MV-4-11 (cell line): ENCODE measurements at regions not wholly inside any gene's neighbourhood (a gene's known extent, or its start where the extent isn't known, plus 50 kb on each side); places are given as distances from the start of the nearest gene placed in this dataset.
"Not testable (repeated sequence)": the region's sequence is repeated elsewhere in the genome, so short reads cannot be mapped to it uniquely, and the experiment has no call there.

ENCODE experiments used
- DNase-seq: peaks from one replicate; lab custom pipeline; 2025; lab: John Stamatoyannopoulos, UW

DNA sequence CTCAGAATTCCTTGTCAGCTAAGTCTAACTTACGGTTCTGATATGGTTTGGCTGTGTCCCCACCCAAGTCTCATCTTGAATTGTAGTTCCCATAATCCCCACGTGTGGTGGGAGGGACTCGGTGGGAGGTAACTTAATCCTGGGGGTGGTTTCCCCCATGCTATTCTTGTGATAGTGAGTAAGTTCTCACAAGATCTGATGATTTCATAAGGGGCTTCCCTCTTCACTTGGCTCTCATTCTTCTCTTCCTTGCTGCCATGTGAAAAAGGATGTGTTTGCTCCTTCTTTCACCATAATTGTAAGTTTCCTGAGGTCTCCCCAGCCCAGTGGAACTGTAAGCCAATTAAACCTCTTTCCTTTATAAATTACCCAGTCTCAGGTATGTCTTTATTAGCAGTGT lies 163.0 kb downstream of the PMAIP1 start:
- DNase-seq = not testable (repeated sequence)

DNA sequence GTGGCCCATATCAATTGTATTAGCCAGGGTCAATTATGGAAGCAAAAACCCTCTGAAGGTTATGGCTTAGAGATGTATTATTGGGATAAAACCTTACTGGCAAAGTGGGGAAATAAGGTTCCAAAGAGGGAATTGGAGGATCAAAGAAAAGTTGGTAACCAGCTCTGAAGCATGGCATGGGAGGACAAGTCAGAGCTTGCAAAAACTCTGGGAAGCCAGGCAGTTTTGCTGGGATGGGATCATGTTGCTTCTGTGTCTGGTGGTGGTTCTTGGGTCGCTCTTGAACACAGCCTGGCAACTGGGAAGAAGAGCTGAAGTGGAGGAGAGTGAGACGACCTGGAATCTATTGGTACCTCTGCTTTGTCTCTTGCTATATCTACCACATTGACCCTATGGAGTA lies 162.6 kb downstream of the PMAIP1 start:
- no peak for DNase-seq

DNA sequence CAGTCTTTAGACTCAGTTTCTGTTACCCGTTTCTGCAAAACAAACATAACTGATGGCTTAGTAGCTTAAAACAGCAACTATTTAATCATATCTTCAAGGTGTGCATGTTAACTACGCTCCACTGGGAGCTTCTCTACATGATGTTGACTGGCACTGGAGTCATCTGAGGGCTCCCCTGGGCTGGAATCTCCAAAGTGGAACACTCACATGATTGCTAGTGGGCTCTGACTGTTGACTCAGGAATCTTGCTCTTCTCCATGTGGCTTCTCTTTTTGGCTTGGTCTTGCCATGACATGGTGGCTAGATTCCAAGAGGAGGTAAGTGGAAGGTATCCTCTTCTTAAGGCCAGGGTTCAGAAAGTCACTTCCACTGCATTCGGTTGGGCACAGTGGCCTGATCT lies 160.8 kb downstream of the PMAIP1 start:
- no peak for DNase-seq

DNA sequence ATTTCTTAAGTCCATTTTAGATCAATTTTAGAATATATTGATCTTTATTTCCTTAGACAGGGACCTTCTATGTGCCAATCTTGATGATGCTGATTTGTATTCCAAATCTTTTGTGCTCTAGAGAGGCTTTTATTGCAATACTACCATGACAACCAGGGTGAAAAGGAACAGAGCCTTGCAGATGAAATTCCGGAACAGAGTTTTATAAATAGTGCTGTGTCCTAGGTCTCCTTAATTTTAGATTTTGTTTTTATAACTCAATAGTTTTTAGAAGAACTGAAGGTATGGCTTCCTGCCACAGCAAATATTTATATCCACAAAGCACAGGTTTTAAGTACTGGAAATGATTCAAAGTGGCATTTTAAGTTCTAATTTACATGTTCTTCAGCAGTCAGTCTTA lies 160.2 kb downstream of the PMAIP1 start:
- no peak for DNase-seq

DNA sequence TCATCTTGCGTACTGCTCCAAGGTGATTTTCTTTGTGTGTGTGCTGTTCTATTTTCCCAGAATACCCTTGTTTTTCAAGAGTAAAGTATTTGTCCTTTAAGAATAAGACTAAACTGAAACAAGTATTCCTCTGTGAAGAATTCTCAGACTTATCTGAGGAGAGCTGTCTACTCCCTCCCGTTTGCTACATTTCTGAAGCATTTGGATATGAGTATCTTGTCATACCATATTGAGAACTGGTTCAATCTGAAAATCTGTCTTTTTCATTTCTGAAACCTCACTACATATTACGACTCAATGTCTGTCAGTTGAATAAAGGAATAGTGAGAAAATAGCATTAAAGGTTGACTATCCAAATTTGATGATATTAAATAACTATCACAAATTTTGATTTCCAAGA lies 159.4 kb downstream of the PMAIP1 start:
- no peak for DNase-seq

DNA sequence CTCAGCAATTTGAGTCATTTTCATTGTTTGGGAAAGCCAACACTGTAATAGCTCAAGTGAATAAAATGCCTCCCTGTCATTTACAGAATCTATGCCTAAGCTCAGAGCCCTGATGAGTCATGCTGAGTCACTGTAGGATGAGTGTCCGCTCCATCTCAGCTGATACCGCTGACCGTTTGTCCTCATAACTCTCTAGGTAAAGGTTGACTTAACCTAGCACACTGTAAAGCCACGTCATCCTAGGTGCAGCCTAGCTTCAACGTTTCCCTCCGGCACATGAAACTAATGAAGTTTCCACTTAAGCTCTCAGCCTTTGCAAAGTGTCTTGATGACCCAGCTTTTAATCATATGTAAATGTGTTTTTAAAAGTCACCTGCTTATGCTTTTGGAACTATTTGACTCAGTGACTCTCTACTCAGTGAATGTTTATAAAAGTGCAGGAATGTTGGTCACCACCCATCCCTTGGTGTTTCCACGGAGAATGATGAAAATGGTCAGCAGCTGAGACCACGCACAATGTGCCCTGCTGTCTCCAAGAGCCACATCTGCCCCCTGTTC lies 154.0 kb downstream of the PMAIP1 start:
- DNase-seq = peak; percentile 78

DNA sequence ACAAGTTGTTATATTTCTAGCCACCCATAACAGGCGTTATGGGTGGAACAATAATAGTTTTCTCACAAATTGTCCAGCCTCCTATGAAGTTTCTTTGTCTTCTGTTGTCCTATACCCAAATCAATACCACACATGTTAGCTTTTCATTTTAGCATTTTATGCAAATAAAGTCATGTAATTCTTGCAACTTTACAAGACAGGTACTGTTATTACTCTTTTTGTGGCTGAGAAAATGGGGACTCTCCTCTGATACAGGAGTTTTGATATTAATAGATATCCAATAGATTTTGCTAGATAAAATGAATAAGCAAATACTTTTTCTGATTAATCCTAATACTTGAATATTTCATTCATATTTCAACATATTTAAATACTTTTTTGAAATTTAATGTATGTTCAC lies 151.0 kb downstream of the PMAIP1 start:
- no peak for DNase-seq

DNA sequence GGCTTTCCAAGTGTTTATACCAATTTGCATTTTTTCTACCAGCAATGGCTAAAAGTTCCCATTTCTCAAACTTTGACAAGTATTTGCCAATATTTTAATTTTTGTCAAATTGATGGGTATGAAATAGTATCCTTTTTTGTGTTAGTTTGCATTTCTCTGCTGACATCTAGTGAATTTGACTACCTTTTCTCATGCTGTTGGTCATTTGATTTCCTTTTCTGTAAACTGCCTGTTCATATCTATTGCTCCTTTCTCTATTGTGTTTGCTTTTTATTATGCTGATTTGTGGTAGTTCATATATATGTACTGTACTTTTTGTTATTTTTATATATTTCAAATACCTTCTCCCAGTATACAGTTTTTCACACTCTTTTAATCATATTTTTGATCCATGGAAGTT lies 149.4 kb downstream of the PMAIP1 start:
- no peak for DNase-seq

DNA sequence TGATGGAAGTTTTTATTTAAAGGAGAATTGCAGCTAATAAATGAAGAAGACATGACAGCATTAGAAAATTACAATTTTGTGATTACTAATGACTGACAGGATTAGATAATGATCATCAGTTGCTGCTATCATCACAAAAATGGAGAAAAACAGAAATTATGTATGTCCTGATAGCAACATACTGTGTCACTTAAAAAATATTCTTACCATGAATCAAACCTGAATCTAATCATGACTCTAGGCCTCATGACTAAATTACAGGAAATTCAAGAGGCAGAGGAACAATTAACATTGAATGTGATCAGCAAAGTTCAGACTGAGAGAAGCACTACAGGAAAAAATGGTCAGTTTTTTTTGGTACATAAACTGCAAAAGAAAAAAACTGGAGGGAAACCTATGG lies 147.8 kb downstream of the PMAIP1 start:
- no peak for DNase-seq

DNA sequence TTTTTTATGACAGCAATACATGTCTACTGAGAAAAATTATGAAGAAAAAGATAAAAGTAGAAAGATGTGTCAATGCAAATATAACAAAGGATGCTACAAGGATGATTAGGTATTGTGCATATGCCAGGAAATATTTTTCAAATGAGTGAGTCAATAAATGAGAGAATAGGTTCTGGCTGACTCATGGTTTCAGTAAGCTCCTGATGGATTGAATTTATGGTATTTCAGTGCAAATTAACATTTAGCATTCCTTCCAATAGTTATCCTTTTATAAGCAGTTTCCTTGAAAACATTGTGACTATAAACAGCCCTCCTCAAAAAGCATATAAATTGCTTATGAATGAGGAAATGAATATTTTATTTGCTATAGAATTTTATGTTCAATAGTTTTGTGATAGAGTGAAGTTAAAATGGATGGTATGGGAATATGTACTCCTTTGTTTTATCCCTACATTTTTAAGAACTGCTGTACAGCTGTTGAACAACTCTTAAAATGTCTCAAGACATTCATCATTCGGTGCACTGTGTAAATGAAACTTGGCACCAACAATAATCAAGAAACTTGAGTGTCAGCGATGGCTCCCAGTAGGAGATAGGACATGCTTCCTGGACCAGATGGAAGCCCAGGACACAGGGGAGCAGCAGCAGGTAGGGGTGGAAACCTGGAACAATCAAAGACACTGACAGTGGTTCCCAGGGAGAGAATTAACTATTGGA lies 144.7 kb downstream of the PMAIP1 start:
- DNase-seq = no peak

DNA sequence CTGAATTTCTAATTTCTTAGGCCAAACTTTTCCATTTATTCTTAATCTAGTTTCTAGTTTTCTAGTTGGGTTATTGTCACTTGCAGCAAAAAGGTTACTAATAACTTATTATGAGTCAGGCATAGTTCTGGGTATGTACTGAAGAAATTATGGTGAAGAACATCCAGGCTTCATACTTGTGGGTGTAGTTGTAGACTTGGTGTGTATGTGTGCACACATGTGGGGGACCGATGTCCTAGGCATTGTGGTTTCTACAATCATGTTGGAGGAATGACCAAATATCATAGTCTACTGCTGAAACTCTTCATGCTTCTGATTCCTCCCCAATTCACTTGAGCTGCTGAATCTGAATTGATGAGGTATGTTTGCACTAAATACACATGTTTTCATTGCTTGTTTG lies 141.2 kb downstream of the PMAIP1 start:
- no peak for DNase-seq

DNA sequence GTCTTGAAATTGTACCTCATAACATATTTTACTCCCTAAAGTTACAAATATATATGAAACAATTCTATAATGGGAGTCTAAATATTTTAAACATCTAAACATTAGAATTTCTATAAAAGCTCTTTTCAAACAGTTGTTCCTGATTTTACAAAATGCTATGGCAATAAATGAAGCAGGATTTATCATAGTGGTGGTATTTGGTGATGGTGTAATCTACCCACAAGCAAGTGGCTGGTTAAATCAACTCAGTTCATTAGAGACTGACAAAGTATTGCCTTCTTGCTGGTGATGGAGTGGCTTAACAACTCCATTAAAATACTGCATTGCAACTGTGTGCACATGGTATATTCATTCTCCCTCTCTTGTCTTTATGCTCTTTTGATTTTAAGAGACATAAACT lies 138.9 kb downstream of the PMAIP1 start:
- DNase-seq = no peak

DNA sequence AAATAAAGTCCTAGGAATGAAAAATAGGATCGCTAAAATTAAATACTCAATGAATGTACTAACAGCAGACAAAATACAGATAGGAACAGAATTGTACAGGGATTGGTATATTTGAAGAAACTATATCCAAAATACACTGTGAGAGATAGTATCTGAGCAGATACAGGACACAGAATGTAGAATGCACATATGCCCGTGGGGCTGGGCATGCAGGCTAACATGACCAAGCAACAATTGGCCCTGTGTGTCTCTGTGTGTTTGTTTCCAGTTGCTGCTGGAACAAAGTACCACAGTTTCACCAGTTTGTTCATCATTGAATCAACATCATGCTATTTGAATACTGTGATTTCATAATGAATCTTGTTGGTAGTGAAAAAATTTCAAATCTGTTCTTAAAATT lies 127.6 kb downstream of the PMAIP1 start:
- no peak for DNase-seq

DNA sequence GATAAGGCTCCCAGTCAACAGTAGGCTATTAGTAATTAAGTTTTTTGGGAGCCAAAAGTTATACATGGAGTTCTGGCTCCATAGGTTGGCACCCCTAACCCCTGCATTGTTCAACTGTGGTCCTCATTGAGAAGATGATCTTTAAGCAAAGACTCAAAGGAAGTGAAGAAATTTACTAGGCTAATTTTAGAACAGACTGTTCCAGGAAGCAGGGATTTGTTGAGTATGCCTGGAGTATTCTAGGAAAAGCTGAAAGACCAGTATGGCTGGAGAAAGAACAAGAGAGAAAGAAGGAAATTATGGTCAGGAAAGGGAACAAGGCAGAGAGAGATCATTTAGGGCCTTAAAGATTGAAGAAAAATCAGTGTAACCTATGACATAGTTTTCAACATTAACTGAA lies 125.1 kb downstream of the PMAIP1 start:
- no peak for DNase-seq

DNA sequence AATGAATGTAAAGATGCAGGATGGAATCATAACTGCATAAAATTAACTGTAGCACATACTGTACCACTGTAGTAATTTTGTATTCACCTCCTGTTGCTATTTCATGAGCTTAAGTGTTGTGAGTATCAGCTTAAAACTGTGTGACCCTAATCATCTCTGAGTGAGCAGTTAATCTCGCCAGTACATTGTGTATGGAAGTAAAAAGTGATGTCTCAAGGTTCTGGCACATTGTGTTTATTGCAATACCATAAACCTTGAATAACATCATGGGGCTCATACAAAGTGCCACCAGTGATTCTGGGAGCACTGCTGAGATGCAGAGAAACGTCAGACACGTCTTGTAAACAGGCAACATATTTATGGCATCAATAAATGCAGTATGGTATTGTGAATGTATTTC lies 124.5 kb downstream of the PMAIP1 start:
- DNase-seq = no peak

DNA sequence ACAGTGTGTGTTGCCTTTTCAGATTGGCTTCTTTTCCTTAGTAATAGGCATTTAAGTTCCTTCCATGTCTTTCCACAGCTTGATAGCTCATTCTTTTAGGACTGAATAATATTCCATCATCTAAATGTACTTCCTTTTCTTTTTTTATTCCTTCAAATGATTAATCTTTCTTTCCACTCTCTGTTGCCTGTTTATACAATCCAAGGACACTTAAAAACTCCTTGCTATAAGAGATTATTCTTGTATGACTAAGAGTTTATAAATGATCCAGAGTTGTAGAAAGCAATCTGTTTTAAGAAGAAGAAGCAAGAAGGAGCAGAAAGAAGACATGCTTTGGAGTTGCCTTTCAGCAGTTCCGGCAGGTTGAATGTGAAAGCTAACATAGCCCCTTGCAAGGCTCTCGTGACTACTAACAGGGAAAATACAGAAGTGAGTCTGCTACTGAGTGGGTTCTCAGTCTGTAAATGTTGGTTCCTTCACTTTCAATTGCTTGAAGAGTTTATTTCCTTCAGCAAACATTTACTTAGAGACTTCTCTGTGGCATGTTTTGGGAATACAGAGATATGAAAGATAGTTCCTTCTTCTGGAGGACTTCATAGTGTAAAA lies 123.0 kb downstream of the PMAIP1 start:
- DNase-seq = peak; percentile 26

DNA sequence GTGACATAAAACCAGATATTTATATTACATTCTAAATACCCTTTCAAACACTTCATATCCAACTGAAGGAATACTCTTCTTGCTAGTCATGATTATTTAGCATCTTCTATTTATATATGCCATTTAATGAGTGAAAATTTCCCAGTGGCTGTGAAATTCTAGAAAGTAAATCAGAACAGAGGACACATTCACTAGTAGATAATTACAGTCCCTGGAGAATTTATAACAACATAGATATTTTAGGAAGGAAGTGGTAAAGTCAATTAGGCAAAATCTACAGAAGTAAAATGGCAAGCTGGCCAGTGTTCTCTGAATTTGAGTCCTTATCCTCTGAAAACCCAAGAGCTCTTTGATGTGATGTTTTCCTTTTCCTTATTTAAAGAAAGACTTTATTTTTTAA lies 121.8 kb downstream of the PMAIP1 start:
- no peak for DNase-seq

DNA sequence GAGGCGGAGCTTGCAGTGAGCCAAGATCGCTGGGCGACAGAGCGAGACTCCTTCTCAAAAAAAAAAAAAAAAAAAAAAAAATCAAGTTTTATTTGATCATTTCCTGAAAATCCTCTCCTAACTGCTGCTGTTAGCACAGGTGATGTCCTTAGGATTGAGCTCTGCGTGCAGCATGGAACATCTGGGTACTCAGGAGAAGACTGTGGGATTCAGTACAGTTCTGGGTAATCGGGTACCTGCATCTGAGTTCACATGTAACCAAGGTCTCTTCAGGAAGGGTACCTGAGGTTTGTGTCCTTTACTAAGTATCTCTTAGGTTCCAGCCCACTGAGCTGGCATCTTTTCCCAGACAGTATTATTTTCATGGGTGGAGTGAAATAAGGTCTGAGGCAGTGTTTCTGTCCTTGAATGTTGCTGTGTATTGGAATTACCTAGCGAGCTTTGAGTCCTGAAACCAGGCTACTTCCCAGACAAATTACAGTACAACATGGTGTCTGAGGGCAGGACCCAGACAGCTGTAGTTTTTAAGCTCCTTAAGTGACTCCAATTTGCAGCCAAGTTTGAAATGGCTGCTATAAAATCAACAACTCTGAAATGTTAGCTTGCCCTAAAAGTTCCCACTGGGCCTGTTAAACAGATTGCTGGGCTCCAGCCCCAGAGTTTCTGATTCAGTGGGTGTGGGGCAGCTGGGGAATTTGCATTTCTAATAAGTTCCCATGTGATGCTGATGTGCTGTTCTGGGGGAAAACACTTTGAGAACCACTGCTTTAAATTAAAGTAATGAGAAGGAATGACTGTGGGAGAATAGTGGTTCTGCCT lies 120.5 kb downstream of the PMAIP1 start:
- DNase-seq = no peak

DNA sequence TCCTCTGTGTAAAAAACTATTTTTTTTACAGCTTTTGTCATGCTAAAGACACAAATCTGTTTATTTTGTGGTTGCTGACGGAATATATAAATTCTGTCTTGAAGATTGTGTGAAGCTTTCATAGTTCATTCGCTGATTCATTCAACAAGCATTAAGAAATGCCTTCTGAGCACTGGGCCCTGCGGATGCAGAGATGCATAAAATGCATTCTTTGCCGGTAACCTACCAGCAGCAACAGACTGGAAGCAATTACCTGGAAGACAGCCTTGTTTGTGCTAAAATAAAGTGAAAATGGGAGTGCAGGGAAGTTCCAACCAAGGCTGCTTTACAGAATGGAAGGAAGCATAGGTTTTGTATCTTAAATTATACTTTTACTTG lies 119.7 kb downstream of the PMAIP1 start:
- no peak for DNase-seq

DNA sequence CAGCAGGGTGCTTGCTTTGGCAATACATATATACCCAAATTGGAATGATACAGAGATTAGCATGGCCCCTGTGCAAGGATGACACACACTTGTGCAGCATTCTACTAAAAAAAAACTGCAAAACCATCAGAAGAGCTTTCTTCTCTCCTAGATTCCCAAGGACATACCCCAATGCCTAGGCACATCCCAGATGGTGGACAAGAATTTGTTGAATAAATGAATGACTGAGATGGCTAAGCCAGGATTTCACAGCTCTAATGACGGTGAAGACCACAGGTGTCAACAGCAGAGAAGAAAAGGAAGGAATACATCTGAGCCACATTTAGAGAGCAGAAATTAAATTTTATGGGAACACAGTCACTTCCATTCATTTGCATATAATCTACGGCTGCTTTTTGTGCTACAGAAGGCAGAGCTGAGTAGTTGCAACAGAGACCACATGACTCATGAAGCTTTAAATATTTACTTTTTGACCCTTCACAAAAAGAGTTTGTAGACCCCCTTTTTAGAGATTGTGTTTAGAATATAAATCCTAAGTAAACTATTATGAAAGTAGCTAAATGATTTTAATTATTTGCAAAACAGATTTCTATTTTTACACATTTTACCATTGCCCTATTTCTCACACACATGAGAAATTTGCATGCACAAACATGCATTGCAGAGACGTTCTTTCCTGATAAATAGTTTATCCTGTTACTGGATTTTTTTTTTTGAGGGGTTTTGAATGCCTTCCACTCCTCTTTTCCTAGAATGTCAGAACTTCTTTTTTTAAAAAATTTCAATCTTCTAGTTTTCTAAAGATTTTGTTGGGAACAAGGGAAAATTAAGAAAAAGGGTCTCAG lies 119.0 kb downstream of the PMAIP1 start:
- no peak for DNase-seq

DNA sequence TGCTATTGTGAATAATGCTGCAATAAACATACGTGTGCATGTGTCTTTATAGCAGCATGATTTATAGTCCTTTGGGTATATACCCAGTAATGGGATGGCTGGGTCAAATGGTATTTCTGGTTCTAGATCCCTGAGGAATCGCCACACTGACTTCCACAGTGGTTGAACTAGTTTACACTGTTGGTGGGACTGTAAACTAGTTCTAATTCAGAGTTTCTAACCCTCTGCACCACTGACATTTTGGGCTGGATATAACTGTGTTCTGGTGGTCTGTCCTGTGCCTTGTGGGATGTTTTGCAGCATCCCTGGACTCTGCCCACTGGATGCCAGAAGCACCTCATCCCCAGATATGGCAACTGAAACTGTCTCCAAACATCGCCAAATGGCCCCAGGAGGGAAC lies 118.3 kb downstream of the PMAIP1 start:
- DNase-seq = not testable (repeated sequence)

DNA sequence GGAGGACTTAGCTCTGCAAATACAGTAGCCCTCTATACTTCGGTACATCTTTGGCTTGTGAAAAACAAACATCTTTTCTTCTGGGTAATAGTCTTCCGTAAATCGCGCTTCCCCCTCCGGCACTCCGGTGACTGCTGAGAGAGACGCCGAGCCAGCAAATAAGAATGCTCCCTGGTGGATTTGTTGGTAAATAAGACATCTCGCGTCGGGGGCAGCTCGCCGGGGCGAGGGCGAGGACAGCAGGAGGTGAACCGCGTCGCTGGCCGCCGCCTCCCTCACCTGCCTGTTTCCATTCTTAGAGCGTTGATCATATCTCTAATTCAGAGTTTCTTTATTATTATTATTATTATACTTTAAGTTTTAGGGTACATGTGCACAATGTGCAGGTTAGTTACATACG lies 117.6 kb downstream of the PMAIP1 start:
- no peak for DNase-seq
